Stimulated activated naive CD4-positive, alpha-beta T cell treated with Interleukin-2 at 50 U/mL for 16 hours (primary cell): ENCODE measurements at regions not wholly inside any gene's neighbourhood (a gene's known extent, or its start where the extent isn't known, plus 50 kb on each side); places are given as distances from the start of the nearest gene placed in this dataset.

Source experiments
- DNase-seq: peaks from one replicate; lab custom pipeline; 2025; lab: John Stamatoyannopoulos, UW

GRCh38 chr5:155919725-155920124, 407.2 kb upstream of the SGCD start:
- DNase-seq = no peak

GRCh38 chr5:155921621-155922020, 405.3 kb upstream of the SGCD start:
- no peak for DNase-seq

GRCh38 chr5:155923784-155924183, 403.2 kb upstream of the SGCD start:
- no peak for DNase-seq

- no peak for DNase-seq
These were observed 400.9 kb upstream of the SGCD start for GRCh38 chr5:155926031-155926430.

- DNase-seq = no peak
These were observed 400.2 kb upstream of the SGCD start for GRCh38 chr5:155926766-155927165.

- no peak for DNase-seq
These were observed 397.9 kb upstream of the SGCD start for GRCh38 chr5:155929112-155929511.

- no peak for DNase-seq
These were observed 392.0 kb upstream of the SGCD start for GRCh38 chr5:155934964-155935363.

- no peak for DNase-seq
These were observed 391.2 kb upstream of the SGCD start for GRCh38 chr5:155935723-155936122.

GRCh38 chr5:155936520-155937406, 390.2 kb upstream of the SGCD start:
- DNase-seq = no peak

GRCh38 chr5:155938051-155938450, 388.9 kb upstream of the SGCD start:
- no peak for DNase-seq

- DNase-seq = no peak
These were observed 385.6 kb upstream of the SGCD start for GRCh38 chr5:155941340-155941739.

- DNase-seq = peak; percentile 1
These were observed 383.2 kb upstream of the SGCD start for GRCh38 chr5:155943516-155944407.

GRCh38 chr5:155947394-155948062, 379.4 kb upstream of the SGCD start:
- no peak for DNase-seq

- DNase-seq = no peak
These were observed 378.4 kb upstream of the SGCD start for GRCh38 chr5:155948576-155948975.

- DNase-seq = no peak
These were observed 374.4 kb upstream of the SGCD start for GRCh38 chr5:155952486-155953089.

GRCh38 chr5:155953335-155953734, 373.6 kb upstream of the SGCD start:
- no peak for DNase-seq

- DNase-seq = no peak
These were observed 372.1 kb upstream of the SGCD start for GRCh38 chr5:155954701-155955445.

GRCh38 chr5:155957884-155958283, 369.1 kb upstream of the SGCD start:
- no peak for DNase-seq

GRCh38 chr5:155959082-155959481, 367.9 kb upstream of the SGCD start:
- no peak for DNase-seq

GRCh38 chr5:155960177-155960576, 366.8 kb upstream of the SGCD start:
- DNase-seq = no peak

- no peak for DNase-seq
These were observed 357.4 kb upstream of the SGCD start for GRCh38 chr5:155969537-155969936.
